GM13977 (cell line): ENCODE measurements at regions not wholly inside any gene's neighbourhood (a gene's known extent, or its start where the extent isn't known, plus 50 kb on each side); places are given as distances from the start of the nearest gene placed in this dataset.

Experiments
- DNase-seq: peaks from one replicate; pipeline ENCODE4 v3.0.0; 2012; ENCODE audit warnings: low spot score
- in situ Hi-C: fragments of 300-500 bp; cut with MboI; formaldehyde crosslinking; loops from one replicate; pipeline ENCODE4 v1.12.0; 2022; ENCODE audit warnings: low sequenced_read_pairs, low pct_unique_long_range_greater_than_20kb, mixed read lengths, inconsistent platforms; ENCODE audit not compliant: unreplicated experiment
- TF ChIP-seq, protein P1 (sequence below): IDR thresholded peaks from 2 replicates; pipeline ENCODE4 v1.5.1; 2012; ENCODE audit warnings: mild to moderate bottlenecking, control low read depth; ENCODE audit not compliant: insufficient read depth; ENCODE audit errors: extremely low read depth, missing control alignments

DNA sequence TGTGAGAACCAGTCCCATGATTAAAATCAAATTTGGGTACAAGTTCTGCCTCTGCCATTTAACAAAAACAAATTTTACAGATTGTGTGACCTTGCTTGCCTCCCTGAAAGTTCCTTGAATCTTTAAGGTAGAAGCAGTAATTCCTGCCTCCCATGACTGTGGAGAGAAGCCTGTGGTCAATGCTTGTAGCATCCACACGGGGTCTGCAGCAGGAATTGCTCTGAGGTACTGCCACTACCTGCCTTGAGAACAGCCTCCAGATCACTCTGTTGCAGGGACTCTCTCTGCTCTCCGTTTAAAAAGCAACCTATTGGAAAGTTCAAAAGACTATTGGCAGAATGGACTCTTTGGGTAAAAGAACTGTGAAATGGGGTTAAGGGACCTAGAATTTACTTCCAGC is 75.9 kb downstream of the SST start:
- in situ Hi-C loops: no loop called here
- TF ChIP-seq, protein P1, sequence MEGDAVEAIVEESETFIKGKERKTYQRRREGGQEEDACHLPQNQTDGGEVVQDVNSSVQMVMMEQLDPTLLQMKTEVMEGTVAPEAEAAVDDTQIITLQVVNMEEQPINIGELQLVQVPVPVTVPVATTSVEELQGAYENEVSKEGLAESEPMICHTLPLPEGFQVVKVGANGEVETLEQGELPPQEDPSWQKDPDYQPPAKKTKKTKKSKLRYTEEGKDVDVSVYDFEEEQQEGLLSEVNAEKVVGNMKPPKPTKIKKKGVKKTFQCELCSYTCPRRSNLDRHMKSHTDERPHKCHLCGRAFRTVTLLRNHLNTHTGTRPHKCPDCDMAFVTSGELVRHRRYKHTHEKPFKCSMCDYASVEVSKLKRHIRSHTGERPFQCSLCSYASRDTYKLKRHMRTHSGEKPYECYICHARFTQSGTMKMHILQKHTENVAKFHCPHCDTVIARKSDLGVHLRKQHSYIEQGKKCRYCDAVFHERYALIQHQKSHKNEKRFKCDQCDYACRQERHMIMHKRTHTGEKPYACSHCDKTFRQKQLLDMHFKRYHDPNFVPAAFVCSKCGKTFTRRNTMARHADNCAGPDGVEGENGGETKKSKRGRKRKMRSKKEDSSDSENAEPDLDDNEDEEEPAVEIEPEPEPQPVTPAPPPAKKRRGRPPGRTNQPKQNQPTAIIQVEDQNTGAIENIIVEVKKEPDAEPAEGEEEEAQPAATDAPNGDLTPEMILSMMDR: no peak

DNA sequence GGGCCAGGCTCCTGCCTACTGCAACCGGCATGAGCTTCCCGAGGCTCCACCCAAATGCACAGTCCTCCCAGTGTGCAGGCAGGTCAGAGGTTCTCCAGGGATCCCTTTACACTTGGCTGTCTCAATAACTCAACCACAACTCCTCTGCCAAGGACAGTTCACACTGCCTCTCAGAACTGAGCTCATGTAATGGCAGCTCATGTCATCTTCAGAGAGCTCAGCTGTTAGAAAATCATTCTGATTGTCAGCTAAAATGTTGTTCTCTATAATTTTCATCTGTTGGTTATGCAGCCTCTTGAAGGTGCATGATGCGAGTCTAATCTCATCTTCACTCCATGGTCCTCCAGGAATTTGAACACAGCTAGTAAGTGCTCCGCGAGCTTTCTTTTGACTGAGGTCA is 76.7 kb downstream of the SST start:
- no peak for DNase-seq
- TF ChIP-seq, protein P1: no peak
- in situ Hi-C loops: no loop called here

More for the DNA sequence above, 75.9 kb downstream of the SST start:
- no peak for DNase-seq

GRCh38 chr3:187590861-187591576 is 79.2 kb downstream of the SST start:
- no peak for DNase-seq
- in situ Hi-C loops: no loop called here
- TF ChIP-seq, protein P1: no peak

DNA sequence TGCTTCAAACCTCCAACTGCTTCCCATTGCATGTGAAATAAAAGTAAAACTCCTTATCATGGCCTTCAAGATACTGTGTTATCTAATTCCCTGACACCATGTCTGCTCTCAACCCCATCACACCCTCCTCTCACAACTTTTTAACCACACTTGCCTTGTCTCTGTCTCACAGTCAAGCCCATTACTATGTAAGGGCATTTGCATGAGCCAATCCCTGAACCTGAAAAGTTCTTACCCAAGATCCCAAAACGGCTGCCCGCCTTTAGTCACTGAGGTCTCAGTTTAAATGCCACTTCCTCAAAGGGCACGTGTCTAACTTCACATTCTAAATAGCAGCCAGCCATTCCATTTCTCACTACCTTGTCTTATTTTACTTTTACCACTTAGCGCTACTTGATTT is 83.1 kb downstream of the SST start:
- no peak for DNase-seq
- in situ Hi-C loops: no loop called here

DNA sequence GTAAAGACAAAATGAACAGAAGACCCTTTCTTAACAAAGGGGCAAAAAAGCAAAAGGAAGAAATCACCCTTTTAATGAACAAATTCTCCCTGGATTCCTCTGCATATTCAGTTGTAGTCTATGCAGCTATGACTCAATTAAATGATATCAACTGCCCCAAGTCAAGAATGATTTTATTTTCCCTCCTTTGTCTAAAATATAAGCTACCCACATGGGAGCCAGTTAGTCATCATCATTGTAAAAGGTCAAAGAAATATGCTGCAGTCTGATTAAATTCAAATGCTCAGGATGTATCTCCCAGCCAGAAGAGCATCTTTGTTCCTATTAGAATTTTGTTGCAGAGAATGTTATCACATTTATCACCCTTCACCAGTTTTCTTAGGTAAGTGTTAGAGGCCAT is 84.0 kb downstream of the SST start:
- TF ChIP-seq, protein P1: no peak
- in situ Hi-C loops: no loop called here
- no peak for DNase-seq

More for the DNA sequence above, 83.1 kb downstream of the SST start:
- TF ChIP-seq, protein P1: no peak

GRCh38 chr3:187572441-187572840 is 97.8 kb downstream of the SST start:
- TF ChIP-seq, protein P1: no peak
- in situ Hi-C loops: no loop called here
- no peak for DNase-seq
